ENCODE measurements at regions not wholly inside any gene's neighbourhood (a gene's known extent, or its start where the extent isn't known, plus 50 kb on each side); places are given as distances from the start of the nearest gene placed in this dataset.

DNA sequence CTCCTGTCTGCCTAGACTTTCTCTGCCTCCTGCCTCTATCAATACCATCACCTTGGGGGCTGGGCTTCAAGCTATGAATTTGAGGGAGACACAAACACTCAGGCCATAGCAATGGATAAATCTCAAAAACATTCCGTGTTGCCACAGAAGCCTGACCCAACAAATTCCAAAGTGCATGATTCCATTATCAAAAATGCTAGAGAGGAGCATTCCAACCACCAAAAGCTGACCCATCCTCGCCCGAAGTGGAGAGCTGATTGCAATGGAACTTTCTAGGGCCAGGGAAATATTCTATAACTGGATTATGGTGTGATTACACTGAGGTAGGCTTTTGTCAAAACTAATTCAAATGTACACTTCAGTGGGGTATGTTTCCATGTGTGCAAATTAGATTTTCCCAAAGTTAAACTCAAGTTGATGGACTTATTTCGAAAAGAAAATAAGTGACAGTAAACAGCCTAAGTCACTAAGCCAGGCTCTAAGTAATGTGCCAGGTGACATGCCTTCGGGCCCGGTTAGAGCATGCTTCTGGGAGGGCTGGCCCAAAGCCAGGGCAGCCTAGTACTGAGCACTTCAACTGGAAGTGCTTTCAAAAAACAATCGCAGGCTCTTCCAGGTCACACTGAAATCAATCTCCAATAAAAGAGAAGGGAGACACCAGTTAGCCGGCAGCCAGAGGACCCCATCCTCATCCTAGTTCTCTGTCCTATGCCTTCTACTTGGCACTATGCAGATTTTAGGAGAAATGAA is 142.3 kb downstream of the TBXT start:
- TF ChIP-seq CTCF (IDR thresholded peaks at IDR 0.05) (no peak), POLR2A (IDR thresholded peaks at IDR 0.05) (no peak)
